A673 (cell line): ENCODE measurements at regions not wholly inside any gene's neighbourhood (a gene's known extent, or its start where the extent isn't known, plus 50 kb on each side); places are given as distances from the start of the nearest gene placed in this dataset.

Experiments
- EZH2 ChIP-seq: fragments of 200-600 bp; sonication (generic); IDR thresholded peaks from 2 replicates; pipeline ENCODE4 v1.6.1; 2017; ENCODE audit warnings: borderline replicate concordance, low read depth, mild to moderate bottlenecking, mixed read lengths, antibody characterized with exemption, low read length; ENCODE audit not compliant: poor library complexity, severe bottlenecking
- TF ChIP-seq, protein P1 (sequence below): fragments of 300-800, 200-600 bp; sonication (generic); conservative IDR thresholded peaks from 2 replicates; pipeline ENCODE4 v1.5.1; 2017; ENCODE audit warnings: low read depth, mild to moderate bottlenecking, antibody characterized with exemption, low read length, moderate library complexity, mixed read lengths

DNA sequence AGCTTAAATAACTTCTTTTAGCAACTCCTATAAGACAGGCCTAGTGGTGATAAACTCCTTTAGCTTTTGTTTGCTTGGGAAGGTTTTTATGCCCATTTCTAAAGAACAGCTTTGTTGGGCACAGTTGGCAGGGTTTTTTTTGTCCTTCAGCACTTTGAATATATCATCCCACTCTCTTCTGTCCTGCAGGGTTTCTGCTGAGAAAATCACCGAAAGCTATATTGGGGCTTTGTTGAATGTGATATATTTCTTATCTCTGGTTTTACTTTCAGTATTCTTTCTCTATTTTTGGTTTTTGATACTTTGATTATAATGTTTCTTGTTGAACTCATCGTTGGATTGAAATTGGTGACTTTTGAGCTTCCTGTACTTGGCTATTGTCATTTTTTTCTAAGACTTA is 372.8 kb upstream of the ZC3H15 start:
- TF ChIP-seq, protein P1, sequence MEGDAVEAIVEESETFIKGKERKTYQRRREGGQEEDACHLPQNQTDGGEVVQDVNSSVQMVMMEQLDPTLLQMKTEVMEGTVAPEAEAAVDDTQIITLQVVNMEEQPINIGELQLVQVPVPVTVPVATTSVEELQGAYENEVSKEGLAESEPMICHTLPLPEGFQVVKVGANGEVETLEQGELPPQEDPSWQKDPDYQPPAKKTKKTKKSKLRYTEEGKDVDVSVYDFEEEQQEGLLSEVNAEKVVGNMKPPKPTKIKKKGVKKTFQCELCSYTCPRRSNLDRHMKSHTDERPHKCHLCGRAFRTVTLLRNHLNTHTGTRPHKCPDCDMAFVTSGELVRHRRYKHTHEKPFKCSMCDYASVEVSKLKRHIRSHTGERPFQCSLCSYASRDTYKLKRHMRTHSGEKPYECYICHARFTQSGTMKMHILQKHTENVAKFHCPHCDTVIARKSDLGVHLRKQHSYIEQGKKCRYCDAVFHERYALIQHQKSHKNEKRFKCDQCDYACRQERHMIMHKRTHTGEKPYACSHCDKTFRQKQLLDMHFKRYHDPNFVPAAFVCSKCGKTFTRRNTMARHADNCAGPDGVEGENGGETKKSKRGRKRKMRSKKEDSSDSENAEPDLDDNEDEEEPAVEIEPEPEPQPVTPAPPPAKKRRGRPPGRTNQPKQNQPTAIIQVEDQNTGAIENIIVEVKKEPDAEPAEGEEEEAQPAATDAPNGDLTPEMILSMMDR, result no peak
- TF ChIP-seq EZH2, result no peak
